Colonic mucosa (tissue), 4 donors: ENCODE measurements at regions not wholly inside any gene's neighbourhood (a gene's known extent, or its start where the extent isn't known, plus 50 kb on each side); places are given as distances from the start of the nearest gene placed in this dataset.

Experiments used
- DNase-seq: peaks from one replicate; pipeline ENCODE4 v3.0.0-alpha.2; 2020
- H3K27ac ChIP-seq: fragments of 200-600 bp; one replicate; pipeline ENCODE4 v1.8.0; 2021
- H3K27me3 ChIP-seq: fragments of 200-600 bp; one replicate; pipeline ENCODE4 v1.8.0; 2021
- H3K36me3 ChIP-seq: fragments of 200-600 bp; one replicate; pipeline ENCODE4 v1.8.0; 2021
- H3K4me1 ChIP-seq: fragments of 200-600 bp; one replicate; pipeline ENCODE4 v1.8.0; 2021; ENCODE audit warnings: mild to moderate bottlenecking
- H3K4me3 ChIP-seq: fragments of 200-600 bp; one replicate; pipeline ENCODE4 v1.8.0; 2021
- H3K9ac ChIP-seq, 2 donors: one replicate each; pipeline ENCODE4 v1.7.0; 2013; ENCODE audit warnings: control low read depth in 2 of 2, low read depth in 2 of 2, low read length in 2 of 2
- H3K9me3 ChIP-seq: fragments of 200-600 bp; one replicate; pipeline ENCODE4 v1.8.0; 2021
- intact Hi-C: fragments of 100-400 bp; cut with DNase I; formaldehyde crosslinking; loops from one replicate; pipeline ENCODE4 v1.14.1; 2022
- TF ChIP-seq, protein P1 (sequence below): fragments of 200-600 bp; IDR thresholded peaks from one replicate; pipeline ENCODE4 v1.8.0; 2022; ENCODE audit warnings: antibody characterized with exemption, mild to moderate bottlenecking
- donor health status: healthy.
- donor health status: DM: no; HTN: no; CAD: no.
- donor health status: DM: no; HTN: no; CAD: no.

DNA sequence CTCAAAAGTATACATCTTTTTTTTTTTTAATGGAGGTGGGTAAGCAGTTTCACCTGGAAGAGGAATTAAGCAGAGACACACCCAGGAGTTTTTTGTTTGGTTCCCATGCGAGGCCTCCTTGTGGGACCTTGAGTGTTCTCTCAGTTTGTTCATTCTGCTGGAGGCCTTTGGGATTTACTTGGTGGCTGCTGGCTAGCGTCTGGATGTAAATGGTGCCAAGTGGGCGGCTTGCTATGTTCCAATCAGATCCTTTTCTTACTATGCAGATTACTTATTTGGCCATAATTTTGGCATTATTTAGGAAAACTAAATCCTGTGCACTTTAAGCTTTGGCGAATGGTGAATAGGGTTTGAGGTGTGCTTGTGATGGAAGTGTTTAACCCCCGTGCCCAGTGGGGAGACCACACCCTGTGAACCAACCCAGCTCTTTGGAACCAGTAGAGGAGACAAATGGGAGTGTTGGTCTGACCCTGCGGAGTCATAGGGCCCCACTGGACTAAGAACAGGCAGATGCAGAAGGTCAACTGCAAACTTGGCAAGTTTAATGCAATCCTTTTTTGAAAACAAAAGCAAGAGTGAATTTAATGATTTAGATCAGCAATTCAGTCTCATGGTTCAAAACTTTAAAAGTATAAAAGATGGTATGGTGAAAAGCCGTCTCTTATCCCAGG lies 79.4 kb downstream of the EBLN2 start:
- Histone ChIP-seq H3K4me3 (no peak overlapping the region), H3K9ac (no peak overlapping the region), H3K4me1 (no peaks in the 10 kb centered on the region), H3K36me3 (no peaks in the 10 kb centered on the region), H3K27ac (no peak overlapping the region), H3K9me3 (no peaks in the 10 kb centered on the region), H3K27me3 (no peaks in the 10 kb centered on the region)
- intact Hi-C loops = no loop called here
- TF ChIP-seq, protein P1, sequence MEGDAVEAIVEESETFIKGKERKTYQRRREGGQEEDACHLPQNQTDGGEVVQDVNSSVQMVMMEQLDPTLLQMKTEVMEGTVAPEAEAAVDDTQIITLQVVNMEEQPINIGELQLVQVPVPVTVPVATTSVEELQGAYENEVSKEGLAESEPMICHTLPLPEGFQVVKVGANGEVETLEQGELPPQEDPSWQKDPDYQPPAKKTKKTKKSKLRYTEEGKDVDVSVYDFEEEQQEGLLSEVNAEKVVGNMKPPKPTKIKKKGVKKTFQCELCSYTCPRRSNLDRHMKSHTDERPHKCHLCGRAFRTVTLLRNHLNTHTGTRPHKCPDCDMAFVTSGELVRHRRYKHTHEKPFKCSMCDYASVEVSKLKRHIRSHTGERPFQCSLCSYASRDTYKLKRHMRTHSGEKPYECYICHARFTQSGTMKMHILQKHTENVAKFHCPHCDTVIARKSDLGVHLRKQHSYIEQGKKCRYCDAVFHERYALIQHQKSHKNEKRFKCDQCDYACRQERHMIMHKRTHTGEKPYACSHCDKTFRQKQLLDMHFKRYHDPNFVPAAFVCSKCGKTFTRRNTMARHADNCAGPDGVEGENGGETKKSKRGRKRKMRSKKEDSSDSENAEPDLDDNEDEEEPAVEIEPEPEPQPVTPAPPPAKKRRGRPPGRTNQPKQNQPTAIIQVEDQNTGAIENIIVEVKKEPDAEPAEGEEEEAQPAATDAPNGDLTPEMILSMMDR = no peak
- DNase-seq = no peak

DNA sequence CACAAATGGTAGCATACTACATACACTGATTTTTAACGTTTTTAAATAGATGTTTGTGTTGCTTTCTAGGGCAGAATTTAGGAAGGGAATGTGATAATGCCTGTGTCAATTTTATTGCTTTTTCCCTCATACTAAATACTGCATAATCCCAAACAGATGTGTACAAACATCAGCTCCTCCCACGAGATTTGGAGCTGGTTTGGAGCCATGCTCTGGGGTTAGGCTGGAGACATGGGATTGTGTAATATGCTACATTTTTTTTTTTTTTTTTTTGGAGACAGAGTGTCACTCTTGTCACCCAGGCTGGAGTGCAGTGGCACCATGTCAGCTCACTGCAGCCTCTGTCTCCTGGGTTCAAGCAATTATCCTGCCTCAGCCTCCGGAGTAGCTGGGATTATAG lies 80.1 kb downstream of the EBLN2 start:
- no peaks in the 10 kb centered on the region for H3K4me1 ChIP-seq
- H3K36me3 ChIP-seq = no peaks in the 10 kb centered on the region
- no peak overlapping the region for H3K4me3 ChIP-seq
- intact Hi-C loops = no loop called here
- H3K9me3 ChIP-seq = no peaks in the 10 kb centered on the region
- H3K27me3 ChIP-seq = no peaks in the 10 kb centered on the region
- DNase-seq = no peak
- no peak overlapping the region for H3K9ac ChIP-seq
- TF ChIP-seq, protein P1 = no peak
- no peak overlapping the region for H3K27ac ChIP-seq

DNA sequence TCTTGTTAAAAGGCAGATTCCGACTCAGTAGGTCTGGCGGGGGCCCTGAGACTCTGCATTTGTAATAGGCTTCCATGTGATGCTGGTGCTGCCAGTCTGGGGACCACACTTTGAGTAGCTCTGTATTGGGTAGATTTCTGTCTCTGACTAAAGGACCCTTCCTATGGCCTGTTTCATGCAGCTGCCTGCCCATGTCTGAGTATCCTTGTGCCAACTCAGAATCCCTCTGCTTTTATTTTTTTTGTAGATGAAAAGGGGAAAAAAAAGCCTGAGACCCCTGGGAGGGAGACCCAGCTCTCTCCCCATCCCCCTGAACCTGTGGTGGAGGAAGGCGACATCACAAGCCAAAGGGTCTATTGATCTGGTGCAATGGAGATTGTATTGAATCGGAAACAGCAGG lies 81.9 kb downstream of the EBLN2 start:
- H3K9me3 ChIP-seq = no peaks in the 10 kb centered on the region
- no peak overlapping the region for H3K27ac ChIP-seq
- intact Hi-C loops = no loop called here
- no peak overlapping the region for H3K4me3 ChIP-seq
- no peaks in the 10 kb centered on the region for H3K4me1 ChIP-seq
- TF ChIP-seq, protein P1 = no peak
- no peaks in the 10 kb centered on the region for H3K36me3 ChIP-seq
- no peak overlapping the region for H3K9ac ChIP-seq
- DNase-seq = no peak
- H3K27me3 ChIP-seq = no peaks in the 10 kb centered on the region

DNA sequence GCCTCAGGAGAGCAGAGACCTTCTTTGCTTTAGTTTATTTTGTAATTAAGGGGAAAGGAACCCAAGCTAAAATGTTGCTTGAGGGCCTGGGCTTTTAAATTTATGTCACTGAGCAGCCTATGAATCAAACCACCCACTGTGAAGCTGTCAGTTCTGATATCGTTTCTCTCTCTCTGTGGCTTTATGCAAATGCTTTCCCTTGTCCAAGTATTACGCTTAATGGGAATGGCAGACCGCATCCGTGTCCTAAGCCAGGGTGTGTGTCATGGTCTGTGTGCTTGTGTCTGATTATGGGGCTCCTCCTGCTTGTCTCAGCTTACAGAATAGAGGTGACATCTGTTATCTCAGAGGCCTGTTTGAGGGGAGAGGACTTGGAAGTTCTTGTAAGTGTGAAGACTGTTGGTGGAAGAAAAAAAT lies 82.4 kb downstream of the EBLN2 start:
- DNase-seq = no peak
- Histone ChIP-seq H3K27me3 (no peaks in the 10 kb centered on the region), H3K4me3 (no peak overlapping the region), H3K9me3 (no peaks in the 10 kb centered on the region), H3K27ac (no peak overlapping the region), H3K9ac (no peak overlapping the region), H3K36me3 (no peaks in the 10 kb centered on the region), H3K4me1 (no peaks in the 10 kb centered on the region)
- TF ChIP-seq, protein P1 = no peak
- intact Hi-C loops = no loop called here

DNA sequence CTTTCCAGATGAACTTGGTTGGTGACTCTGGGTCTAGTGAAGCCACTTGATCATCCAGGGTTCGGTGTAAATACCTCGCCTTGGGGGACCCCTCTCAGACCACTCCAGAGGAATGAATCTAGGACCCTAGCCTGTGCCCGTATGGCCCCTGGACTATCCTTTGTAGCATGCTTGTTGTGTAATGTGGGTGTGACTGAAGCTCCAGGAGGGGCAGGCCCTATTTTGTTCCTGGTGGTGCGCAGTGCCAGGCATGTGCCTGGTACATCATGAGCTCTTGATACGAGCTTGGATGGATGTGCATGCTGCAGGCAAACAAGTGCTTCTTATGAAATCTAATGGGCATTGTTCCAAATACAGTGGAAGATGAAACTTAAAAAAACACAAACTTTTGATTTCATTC lies 82.8 kb downstream of the EBLN2 start:
- Histone ChIP-seq H3K36me3 (no peaks in the 10 kb centered on the region), H3K4me3 (no peak overlapping the region), H3K9ac (no peak overlapping the region), H3K4me1 (no peaks in the 10 kb centered on the region), H3K27ac (no peak overlapping the region), H3K27me3 (no peaks in the 10 kb centered on the region), H3K9me3 (no peaks in the 10 kb centered on the region)
- DNase-seq = no peak
- intact Hi-C loops = no loop called here
- TF ChIP-seq, protein P1 = no peak
